ENCODE measurements at regions not wholly inside any gene's neighbourhood (a gene's known extent, or its start where the extent isn't known, plus 50 kb on each side); places are given as distances from the start of the nearest gene placed in this dataset.

DNA sequence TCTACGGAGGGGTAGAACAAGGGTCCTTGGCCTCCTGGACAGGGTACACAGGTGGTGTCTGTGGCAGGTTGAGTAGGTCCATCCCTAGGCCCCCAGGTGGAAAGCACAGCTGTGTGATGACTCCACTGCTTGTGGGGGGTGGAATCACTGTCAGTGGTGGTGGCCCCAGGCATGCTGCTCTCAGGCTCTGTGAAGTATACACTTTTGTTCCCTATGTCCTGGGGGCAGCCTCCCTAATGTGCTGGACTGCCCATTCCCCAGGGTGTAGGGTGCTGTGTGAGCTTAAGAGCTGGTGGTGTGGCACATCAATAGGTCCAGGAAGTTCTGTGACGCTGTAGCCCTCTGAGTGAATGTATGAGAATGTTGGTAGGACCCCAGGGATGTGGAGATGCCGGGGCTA lies 197.2 kb upstream of the SLC10A2 start:
- no peak overlapping the region for H3K27ac ChIP-seq
- H3K36me3 ChIP-seq = no peaks in the 10 kb centered on the region
- DNase-seq = no peak
- no peaks in the 10 kb centered on the region for H3K9me3 ChIP-seq
- no peak overlapping the region for H3K4me3 ChIP-seq
- no peaks in the 10 kb centered on the region for H3K27me3 ChIP-seq
- ATAC-seq = peak in 1 of 4 donors; percentile 34
- WGBS (ENCODE audit: insufficient coverage, low coverage, low lambda C conversion rate, missing lambda C conversion rate) = 80% methylated on average over 1 of the region's 3 CpGs
- TF ChIP-seq, protein P1, sequence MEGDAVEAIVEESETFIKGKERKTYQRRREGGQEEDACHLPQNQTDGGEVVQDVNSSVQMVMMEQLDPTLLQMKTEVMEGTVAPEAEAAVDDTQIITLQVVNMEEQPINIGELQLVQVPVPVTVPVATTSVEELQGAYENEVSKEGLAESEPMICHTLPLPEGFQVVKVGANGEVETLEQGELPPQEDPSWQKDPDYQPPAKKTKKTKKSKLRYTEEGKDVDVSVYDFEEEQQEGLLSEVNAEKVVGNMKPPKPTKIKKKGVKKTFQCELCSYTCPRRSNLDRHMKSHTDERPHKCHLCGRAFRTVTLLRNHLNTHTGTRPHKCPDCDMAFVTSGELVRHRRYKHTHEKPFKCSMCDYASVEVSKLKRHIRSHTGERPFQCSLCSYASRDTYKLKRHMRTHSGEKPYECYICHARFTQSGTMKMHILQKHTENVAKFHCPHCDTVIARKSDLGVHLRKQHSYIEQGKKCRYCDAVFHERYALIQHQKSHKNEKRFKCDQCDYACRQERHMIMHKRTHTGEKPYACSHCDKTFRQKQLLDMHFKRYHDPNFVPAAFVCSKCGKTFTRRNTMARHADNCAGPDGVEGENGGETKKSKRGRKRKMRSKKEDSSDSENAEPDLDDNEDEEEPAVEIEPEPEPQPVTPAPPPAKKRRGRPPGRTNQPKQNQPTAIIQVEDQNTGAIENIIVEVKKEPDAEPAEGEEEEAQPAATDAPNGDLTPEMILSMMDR (IDR thresholded peaks at IDR 0.05) = no peak
- TF ChIP-seq POLR2A (IDR thresholded peaks at IDR 0.05) = no peak
- no peaks in the 10 kb centered on the region for H3K4me1 ChIP-seq
- intact Hi-C loops (cut with DNase I) = no loop called here

DNA sequence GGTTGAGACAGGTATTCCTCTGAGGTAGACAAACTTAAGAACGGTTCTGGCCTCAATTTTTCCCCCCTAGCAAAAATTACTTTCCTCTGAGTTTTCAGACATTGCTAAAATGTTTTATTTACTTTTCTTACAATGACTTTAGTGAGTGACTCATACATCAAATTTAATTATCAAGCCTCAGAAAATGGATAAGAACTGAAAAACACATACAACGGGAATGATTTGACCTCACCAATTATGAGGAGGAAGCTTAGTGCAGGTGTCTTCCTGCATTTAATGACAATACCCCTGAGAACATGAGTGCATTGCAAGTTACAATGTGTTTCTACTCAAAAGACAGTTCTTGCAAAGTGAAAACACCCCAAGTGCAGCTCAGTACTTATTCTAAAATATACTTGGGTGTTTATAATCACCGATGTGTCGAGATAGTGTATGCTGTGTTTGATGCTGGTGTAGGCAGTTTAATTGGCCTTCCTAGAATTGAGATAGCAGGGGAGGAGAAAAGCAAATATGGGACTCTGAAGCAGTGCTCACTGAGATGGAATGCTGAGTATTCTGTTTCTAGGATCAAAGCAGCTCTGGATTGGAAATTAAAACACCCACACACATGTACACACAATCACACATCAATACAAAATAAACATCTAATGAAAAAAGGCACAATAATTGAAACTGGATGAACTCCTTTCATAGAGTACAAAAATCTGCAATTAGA lies 189.5 kb upstream of the SLC10A2 start:
- DNase-seq = no peak
- TF ChIP-seq, protein P1 (IDR thresholded peaks at IDR 0.05) = no peak
- TF ChIP-seq POLR2A (IDR thresholded peaks at IDR 0.05) = no peak
- H3K4me1 ChIP-seq = no peaks in the 10 kb centered on the region
- H3K27ac ChIP-seq = no peak overlapping the region
- ATAC-seq = no peak
- H3K9me3 ChIP-seq = no peaks in the 10 kb centered on the region
- no peak overlapping the region for H3K4me3 ChIP-seq
- H3K27me3 ChIP-seq = no peaks in the 10 kb centered on the region
- no peaks in the 10 kb centered on the region for H3K36me3 ChIP-seq
- WGBS (ENCODE audit: insufficient coverage, low coverage, low lambda C conversion rate, missing lambda C conversion rate) = 34% methylated on average over 4 of the region's 4 CpGs
- intact Hi-C loops (cut with DNase I) = no loop called here

DNA sequence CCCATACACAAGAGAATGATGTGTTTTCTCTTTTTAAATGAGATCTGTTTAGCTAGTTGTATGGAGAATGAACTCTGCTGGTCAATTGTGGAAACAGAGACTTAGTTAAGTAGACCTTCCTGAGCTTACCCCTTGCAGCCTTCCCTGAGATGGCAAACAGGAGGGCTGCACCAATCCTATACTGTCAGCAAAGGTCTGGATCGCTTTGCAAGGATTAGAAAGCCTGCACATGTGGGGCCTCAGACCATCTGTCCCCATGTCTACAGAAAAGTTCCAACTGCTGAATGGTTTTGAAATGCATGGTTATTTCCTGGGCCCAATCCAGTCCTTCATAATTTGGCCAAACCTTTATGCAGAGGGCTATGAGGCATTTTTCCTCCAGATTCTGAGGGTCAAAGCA lies 183.9 kb upstream of the SLC10A2 start:
- intact Hi-C loops (cut with DNase I) = no loop called here
- no peaks in the 10 kb centered on the region for H3K4me1 ChIP-seq
- 0% methylated on average over 1 of the region's 1 CpG for WGBS (ENCODE audit: insufficient coverage, low coverage, low lambda C conversion rate, missing lambda C conversion rate)

DNA sequence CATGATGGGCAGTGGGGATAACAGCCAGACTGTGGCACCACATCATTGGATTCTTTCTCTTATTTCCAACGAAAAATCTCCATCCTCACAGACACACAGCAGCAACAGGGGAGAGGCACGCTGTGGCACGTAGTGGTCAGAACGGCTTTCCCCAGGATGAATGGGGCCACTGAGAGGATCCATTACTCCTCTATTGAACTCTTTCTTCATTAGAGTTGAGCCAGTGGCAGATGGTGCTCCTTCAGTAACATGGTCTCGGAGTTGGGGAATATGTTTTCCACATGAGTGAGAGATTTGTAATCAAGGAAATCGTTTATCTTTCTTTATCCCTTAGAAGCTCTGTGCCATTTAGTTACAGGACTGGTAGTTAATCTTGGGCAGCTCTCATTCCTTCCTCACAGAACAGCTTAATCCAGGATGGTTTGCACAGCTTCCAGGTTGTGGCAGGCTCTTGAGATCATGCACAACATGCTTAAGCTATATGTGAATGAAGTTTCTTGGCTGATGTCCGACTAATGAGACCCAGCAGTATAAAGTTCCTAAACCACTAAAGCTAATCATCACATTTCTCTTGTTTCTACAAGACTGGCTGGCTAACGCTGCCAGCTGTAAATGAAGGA lies 180.5 kb upstream of the SLC10A2 start:
- Histone ChIP-seq H3K27ac (no peak overlapping the region), H3K4me3 (no peak overlapping the region), H3K4me1 (no peaks in the 10 kb centered on the region), H3K36me3 (no peaks in the 10 kb centered on the region), H3K27me3 (no peaks in the 10 kb centered on the region), H3K9me3 (no peaks in the 10 kb centered on the region)
- WGBS (ENCODE audit: insufficient coverage, low coverage, low lambda C conversion rate, missing lambda C conversion rate) = 51% methylated on average over 7 of the region's 8 CpGs
- TF ChIP-seq, protein P1 (IDR thresholded peaks at IDR 0.05) = no peak
- TF ChIP-seq POLR2A (IDR thresholded peaks at IDR 0.05) = no peak
- no peak for ATAC-seq
- DNase-seq = no peak
- intact Hi-C loops (cut with DNase I) = no loop called here

More for the DNA sequence above, 183.9 kb upstream of the SLC10A2 start:
- Histone ChIP-seq H3K4me3 (no peak overlapping the region), H3K9me3 (no peaks in the 10 kb centered on the region), H3K27me3 (no peaks in the 10 kb centered on the region), H3K27ac (no peak overlapping the region), H3K36me3 (no peaks in the 10 kb centered on the region)
- DNase-seq = no peak
- TF ChIP-seq, protein P1 (IDR thresholded peaks at IDR 0.05) = no peak
- no peak for TF ChIP-seq POLR2A (IDR thresholded peaks at IDR 0.05)
- ATAC-seq = no peak

Measured in right lobe of liver (tissue), 6 donors.